ENCODE measurements at regions not wholly inside any gene's neighbourhood (a gene's known extent, or its start where the extent isn't known, plus 50 kb on each side); places are given as distances from the start of the nearest gene placed in this dataset.

DNA sequence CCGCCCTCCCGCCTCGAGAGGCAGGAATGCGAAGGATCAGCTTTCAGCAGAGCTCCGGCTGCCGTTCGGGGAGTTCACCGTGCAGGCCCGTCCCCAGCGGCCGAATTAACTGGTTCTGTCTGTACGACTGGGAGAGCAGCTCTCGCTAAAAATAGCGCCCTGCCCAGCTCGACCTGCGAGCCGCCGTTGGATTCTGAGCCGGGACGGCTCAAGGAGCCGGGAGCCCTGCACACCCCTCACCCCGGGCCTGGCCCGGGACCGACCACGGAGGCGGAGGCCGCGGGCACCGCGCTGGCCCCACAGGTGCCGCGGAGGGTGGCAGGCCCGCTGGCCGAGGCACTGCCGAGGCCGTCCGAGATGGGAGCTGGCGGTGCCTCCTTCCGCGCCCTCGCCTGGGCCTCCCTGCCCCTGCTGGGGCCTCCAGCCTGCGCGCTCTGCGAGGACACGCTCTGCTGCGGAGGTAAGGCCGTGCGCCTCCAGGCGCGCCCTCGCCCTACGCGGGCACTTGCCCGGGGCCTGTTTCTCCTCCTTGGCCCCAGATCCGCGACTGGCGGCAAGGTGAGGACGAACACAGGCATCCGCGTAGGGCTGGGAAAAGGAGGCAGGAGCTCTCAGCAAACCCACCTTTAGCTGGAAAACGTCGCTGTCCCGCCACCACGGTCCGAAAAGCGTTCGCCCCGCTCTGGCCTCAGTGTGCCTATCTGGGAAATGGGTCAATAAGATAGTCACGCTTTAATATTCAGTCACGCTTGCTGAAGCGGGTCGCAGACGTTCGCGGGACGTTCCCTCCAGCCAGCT lies 53.1 kb upstream of the DAB2IP start (continued):
- TF ChIP-seq, protein P1, sequence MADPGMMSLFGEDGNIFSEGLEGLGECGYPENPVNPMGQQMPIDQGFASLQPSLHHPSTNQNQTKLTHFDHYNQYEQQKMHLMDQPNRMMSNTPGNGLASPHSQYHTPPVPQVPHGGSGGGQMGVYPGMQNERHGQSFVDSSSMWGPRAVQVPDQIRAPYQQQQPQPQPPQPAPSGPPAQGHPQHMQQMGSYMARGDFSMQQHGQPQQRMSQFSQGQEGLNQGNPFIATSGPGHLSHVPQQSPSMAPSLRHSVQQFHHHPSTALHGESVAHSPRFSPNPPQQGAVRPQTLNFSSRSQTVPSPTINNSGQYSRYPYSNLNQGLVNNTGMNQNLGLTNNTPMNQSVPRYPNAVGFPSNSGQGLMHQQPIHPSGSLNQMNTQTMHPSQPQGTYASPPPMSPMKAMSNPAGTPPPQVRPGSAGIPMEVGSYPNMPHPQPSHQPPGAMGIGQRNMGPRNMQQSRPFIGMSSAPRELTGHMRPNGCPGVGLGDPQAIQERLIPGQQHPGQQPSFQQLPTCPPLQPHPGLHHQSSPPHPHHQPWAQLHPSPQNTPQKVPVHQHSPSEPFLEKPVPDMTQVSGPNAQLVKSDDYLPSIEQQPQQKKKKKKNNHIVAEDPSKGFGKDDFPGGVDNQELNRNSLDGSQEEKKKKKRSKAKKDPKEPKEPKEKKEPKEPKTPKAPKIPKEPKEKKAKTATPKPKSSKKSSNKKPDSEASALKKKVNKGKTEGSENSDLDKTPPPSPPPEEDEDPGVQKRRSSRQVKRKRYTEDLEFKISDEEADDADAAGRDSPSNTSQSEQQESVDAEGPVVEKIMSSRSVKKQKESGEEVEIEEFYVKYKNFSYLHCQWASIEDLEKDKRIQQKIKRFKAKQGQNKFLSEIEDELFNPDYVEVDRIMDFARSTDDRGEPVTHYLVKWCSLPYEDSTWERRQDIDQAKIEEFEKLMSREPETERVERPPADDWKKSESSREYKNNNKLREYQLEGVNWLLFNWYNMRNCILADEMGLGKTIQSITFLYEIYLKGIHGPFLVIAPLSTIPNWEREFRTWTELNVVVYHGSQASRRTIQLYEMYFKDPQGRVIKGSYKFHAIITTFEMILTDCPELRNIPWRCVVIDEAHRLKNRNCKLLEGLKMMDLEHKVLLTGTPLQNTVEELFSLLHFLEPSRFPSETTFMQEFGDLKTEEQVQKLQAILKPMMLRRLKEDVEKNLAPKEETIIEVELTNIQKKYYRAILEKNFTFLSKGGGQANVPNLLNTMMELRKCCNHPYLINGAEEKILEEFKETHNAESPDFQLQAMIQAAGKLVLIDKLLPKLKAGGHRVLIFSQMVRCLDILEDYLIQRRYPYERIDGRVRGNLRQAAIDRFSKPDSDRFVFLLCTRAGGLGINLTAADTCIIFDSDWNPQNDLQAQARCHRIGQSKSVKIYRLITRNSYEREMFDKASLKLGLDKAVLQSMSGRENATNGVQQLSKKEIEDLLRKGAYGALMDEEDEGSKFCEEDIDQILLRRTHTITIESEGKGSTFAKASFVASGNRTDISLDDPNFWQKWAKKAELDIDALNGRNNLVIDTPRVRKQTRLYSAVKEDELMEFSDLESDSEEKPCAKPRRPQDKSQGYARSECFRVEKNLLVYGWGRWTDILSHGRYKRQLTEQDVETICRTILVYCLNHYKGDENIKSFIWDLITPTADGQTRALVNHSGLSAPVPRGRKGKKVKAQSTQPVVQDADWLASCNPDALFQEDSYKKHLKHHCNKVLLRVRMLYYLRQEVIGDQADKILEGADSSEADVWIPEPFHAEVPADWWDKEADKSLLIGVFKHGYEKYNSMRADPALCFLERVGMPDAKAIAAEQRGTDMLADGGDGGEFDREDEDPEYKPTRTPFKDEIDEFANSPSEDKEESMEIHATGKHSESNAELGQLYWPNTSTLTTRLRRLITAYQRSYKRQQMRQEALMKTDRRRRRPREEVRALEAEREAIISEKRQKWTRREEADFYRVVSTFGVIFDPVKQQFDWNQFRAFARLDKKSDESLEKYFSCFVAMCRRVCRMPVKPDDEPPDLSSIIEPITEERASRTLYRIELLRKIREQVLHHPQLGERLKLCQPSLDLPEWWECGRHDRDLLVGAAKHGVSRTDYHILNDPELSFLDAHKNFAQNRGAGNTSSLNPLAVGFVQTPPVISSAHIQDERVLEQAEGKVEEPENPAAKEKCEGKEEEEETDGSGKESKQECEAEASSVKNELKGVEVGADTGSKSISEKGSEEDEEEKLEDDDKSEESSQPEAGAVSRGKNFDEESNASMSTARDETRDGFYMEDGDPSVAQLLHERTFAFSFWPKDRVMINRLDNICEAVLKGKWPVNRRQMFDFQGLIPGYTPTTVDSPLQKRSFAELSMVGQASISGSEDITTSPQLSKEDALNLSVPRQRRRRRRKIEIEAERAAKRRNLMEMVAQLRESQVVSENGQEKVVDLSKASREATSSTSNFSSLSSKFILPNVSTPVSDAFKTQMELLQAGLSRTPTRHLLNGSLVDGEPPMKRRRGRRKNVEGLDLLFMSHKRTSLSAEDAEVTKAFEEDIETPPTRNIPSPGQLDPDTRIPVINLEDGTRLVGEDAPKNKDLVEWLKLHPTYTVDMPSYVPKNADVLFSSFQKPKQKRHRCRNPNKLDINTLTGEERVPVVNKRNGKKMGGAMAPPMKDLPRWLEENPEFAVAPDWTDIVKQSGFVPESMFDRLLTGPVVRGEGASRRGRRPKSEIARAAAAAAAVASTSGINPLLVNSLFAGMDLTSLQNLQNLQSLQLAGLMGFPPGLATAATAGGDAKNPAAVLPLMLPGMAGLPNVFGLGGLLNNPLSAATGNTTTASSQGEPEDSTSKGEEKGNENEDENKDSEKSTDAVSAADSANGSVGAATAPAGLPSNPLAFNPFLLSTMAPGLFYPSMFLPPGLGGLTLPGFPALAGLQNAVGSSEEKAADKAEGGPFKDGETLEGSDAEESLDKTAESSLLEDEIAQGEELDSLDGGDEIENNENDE (IDR thresholded peaks at IDR 0.05; ENCODE audit: insufficient replicate concordance, low read length): no peak
- TF ChIP-seq GTF2F1 (IDR thresholded peaks at IDR 0.05; ENCODE audit: borderline replicate concordance, low read depth, low read length): no peak
- 0 out of 2 replicates have a peak, but pooled peaks have one; percentile 21 for TF ChIP-seq GABPA (IDR thresholded peaks at IDR 0.05; ENCODE audit: borderline replicate concordance, insufficient read depth, low read length)
- no peak for TF ChIP-seq RNF2 (IDR thresholded peaks at IDR 0.05; ENCODE audit: borderline replicate concordance, low read depth, low read length, missing control alignments, poor library complexity, severe bottlenecking)
